ENCODE measurements at regions not wholly inside any gene's neighbourhood (a gene's known extent, or its start where the extent isn't known, plus 50 kb on each side); places are given as distances from the start of the nearest gene placed in this dataset.

GRCh38 chr5:2432076-2432920 is 319.2 kb downstream of the IRX2 start:
- H3K4me1 ChIP-seq (ENCODE audit: control insufficient read depth, low read length), result no peaks in the 10 kb centered on the region
- H3K36me3 ChIP-seq (ENCODE audit: control insufficient read depth, low read length), result no peaks in the 10 kb centered on the region
- no peak overlapping the region for H3K27ac ChIP-seq (ENCODE audit: low read depth, low read length)
- H3F3A ChIP-seq (ENCODE audit: control insufficient read depth, insufficient read depth), result no peaks in the 10 kb centered on the region
- H4K20me1 ChIP-seq (ENCODE audit: control insufficient read depth, insufficient read depth, low read depth, low read length), result no peaks in the 10 kb centered on the region
- no peaks in the 10 kb centered on the region for H3K9me2 ChIP-seq (replicated peaks; ENCODE audit: control insufficient read depth, low read length)
- H3K79me2 ChIP-seq (ENCODE audit: control insufficient read depth, low read length), result no peaks in the 10 kb centered on the region
- H3K4me2 ChIP-seq (ENCODE audit: low read length), result no peak overlapping the region
- peaks cover 8% of the 10 kb centered on the region; the same call in 1 of the 2 replicates for H3K9me3 ChIP-seq (ENCODE audit: control insufficient read depth, insufficient read depth, low read length)
- no peak for TF ChIP-seq EZH2phosphoT487 (IDR thresholded peaks at IDR 0.05; ENCODE audit: borderline replicate concordance, low read length)
- no peak for TF ChIP-seq CTCF (IDR thresholded peaks at IDR 0.05; ENCODE audit: low read depth, low read length, poor library complexity, severe bottlenecking)
- H3K27me3 ChIP-seq (ENCODE audit: control insufficient read depth, low read length), result no peaks in the 10 kb centered on the region
- no peak overlapping the region for H3K4me3 ChIP-seq (ENCODE audit: low read length)

- H3K36me3 ChIP-seq (ENCODE audit: control insufficient read depth, low read length), result no peaks in the 10 kb centered on the region
- no peaks in the 10 kb centered on the region for H3K4me1 ChIP-seq (ENCODE audit: control insufficient read depth, low read length)
- no peaks in the 10 kb centered on the region for H3K27me3 ChIP-seq (ENCODE audit: control insufficient read depth, low read length)
These were observed 320.9 kb downstream of the IRX2 start for GRCh38 chr5:2430606-2431005.

GRCh38 chr5:2427983-2428382 is 323.5 kb downstream of the IRX2 start:
- no peaks in the 10 kb centered on the region for H3F3A ChIP-seq (ENCODE audit: control insufficient read depth, insufficient read depth)
- H3K36me3 ChIP-seq (ENCODE audit: control insufficient read depth, low read length), result no peaks in the 10 kb centered on the region
- H3K4me1 ChIP-seq (ENCODE audit: control insufficient read depth, low read length), result no peaks in the 10 kb centered on the region
- no peaks in the 10 kb centered on the region for H3K79me2 ChIP-seq (ENCODE audit: control insufficient read depth, low read length)
- H3K27ac ChIP-seq (ENCODE audit: low read depth, low read length), result no peak overlapping the region
- no peaks in the 10 kb centered on the region for H3K9me2 ChIP-seq (replicated peaks; ENCODE audit: control insufficient read depth, low read length)
- H4K20me1 ChIP-seq (ENCODE audit: control insufficient read depth, insufficient read depth, low read depth, low read length), result no peaks in the 10 kb centered on the region
- H3K9me3 ChIP-seq (ENCODE audit: control insufficient read depth, insufficient read depth, low read length), result peaks cover 10% of the 10 kb centered on the region; the same call in 1 of the 2 replicates
- no peaks in the 10 kb centered on the region for H3K27me3 ChIP-seq (ENCODE audit: control insufficient read depth, low read length)
- TF ChIP-seq CTCF (IDR thresholded peaks at IDR 0.05; ENCODE audit: low read depth, low read length, poor library complexity, severe bottlenecking) (no peak), EZH2phosphoT487 (IDR thresholded peaks at IDR 0.05; ENCODE audit: borderline replicate concordance, low read length) (no peak)
- no peak overlapping the region for H3K4me2 ChIP-seq (ENCODE audit: low read length)
- H3K4me3 ChIP-seq (ENCODE audit: low read length), result no peak overlapping the region

More at GRCh38 chr5:2430606-2431005, 320.9 kb downstream of the IRX2 start:
- Histone ChIP-seq H3K4me2 (ENCODE audit: low read length) (no peak overlapping the region), H3K27ac (ENCODE audit: low read depth, low read length) (no peak overlapping the region), H3K9me2 (replicated peaks; ENCODE audit: control insufficient read depth, low read length) (no peaks in the 10 kb centered on the region), H3K4me3 (ENCODE audit: low read length) (no peak overlapping the region), H4K20me1 (ENCODE audit: control insufficient read depth, insufficient read depth, low read depth, low read length) (no peaks in the 10 kb centered on the region), H3F3A (ENCODE audit: control insufficient read depth, insufficient read depth) (no peaks in the 10 kb centered on the region), H3K79me2 (ENCODE audit: control insufficient read depth, low read length) (no peaks in the 10 kb centered on the region), H3K9me3 (ENCODE audit: control insufficient read depth, insufficient read depth, low read length) (peaks cover 8% of the 10 kb centered on the region; the same call in 1 of the 2 replicates)
- TF ChIP-seq CTCF (IDR thresholded peaks at IDR 0.05; ENCODE audit: low read depth, low read length, poor library complexity, severe bottlenecking) (no peak), EZH2phosphoT487 (IDR thresholded peaks at IDR 0.05; ENCODE audit: borderline replicate concordance, low read length) (no peak)

All from DOHH2 (cell line).